GM23338 (cell line): ENCODE measurements at regions not wholly inside any gene's neighbourhood (a gene's known extent, or its start where the extent isn't known, plus 50 kb on each side); places are given as distances from the start of the nearest gene placed in this dataset.

ENCODE experiments used
- ATAC-seq: fragments of 200-7000 bp; cut with Tn5 transposase; 3 replicates; pipeline ENCODE4 v1.9.1; 2020
- DNase-seq: peaks from one replicate; pipeline ENCODE4 v3.0.0-alpha.2; 2015; ENCODE audit warnings: low spot score
- H2AFZ ChIP-seq: fragments of 200-600 bp; sonication (generic); 2 replicates; pipeline ENCODE4 v1.8.0; 2016; ENCODE audit warnings: antibody characterized with exemption, mild to moderate bottlenecking, moderate library complexity
- H3F3A ChIP-seq: fragments of 200-600 bp; sonication (generic); replicated peaks from 2 replicates; pipeline ENCODE4 v1.8.0; 2017; ENCODE audit warnings: antibody characterized with exemption, mixed run types, low read depth
- H3K27ac ChIP-seq: fragments of 200-600 bp; sonication (generic); 2 replicates; pipeline ENCODE4 v1.6.1; 2016; ENCODE audit warnings: low read depth
- H3K27me3 ChIP-seq: fragments of 200-600 bp; sonication (generic); 2 replicates; pipeline ENCODE4 v1.8.0; 2016; ENCODE audit warnings: mild to moderate bottlenecking, mixed run types, moderate library complexity; ENCODE audit not compliant: insufficient read depth
- H3K36me3 ChIP-seq: fragments of 200-600 bp; sonication (generic); 2 replicates; pipeline ENCODE4 v1.8.0; 2016; ENCODE audit warnings: mild to moderate bottlenecking; ENCODE audit not compliant: insufficient read depth
- H3K4me1 ChIP-seq: fragments of 200-600 bp; sonication (generic); 2 replicates; pipeline ENCODE4 v1.8.0; 2016; ENCODE audit warnings: mild to moderate bottlenecking, moderate library complexity; ENCODE audit not compliant: insufficient read depth
- H3K4me2 ChIP-seq: fragments of 200-600 bp; sonication (generic); 2 replicates; pipeline ENCODE4 v1.7.1; 2017; ENCODE audit warnings: mixed run types
- H3K4me3 ChIP-seq: fragments of 200-600 bp; sonication (generic); 2 replicates; pipeline ENCODE4 v1.6.1; 2016; ENCODE audit warnings: mixed run types
- H3K79me2 ChIP-seq: fragments of 200-600 bp; sonication (generic); replicated peaks from 2 replicates; pipeline ENCODE4 v1.8.0; 2017; ENCODE audit warnings: mild to moderate bottlenecking; ENCODE audit not compliant: insufficient read depth
- H3K9me2 ChIP-seq: fragments of 200-600 bp; sonication (generic); 2 replicates; pipeline ENCODE4 v1.8.0; 2017; ENCODE audit not compliant: insufficient read depth
- H4K20me1 ChIP-seq: fragments of 200-600 bp; sonication (generic); replicated peaks from 2 replicates; pipeline ENCODE4 v1.8.0; 2017; ENCODE audit warnings: mild to moderate bottlenecking; ENCODE audit not compliant: insufficient read depth
- H3K27ac Mint-ChIP-seq: 2 replicates; pipeline ENCODE4 v1.8.0; 2020; ENCODE audit warnings: inconsistent platforms, mild to moderate bottlenecking, moderate library complexity, mixed read lengths
- H3K27me3 Mint-ChIP-seq: 3 replicates; pipeline ENCODE4 v1.8.0; 2022; ENCODE audit warnings: low read depth, mild to moderate bottlenecking, moderate library complexity, mixed read lengths, inconsistent platforms; ENCODE audit not compliant: insufficient read depth, poor library complexity
- H3K36me3 Mint-ChIP-seq: 3 replicates; pipeline ENCODE4 v1.8.0; 2021; ENCODE audit warnings: low read depth, mild to moderate bottlenecking, inconsistent platforms, moderate library complexity, mixed read lengths
- H3K4me1 Mint-ChIP-seq: 3 replicates; pipeline ENCODE4 v1.8.0; 2020; ENCODE audit warnings: mild to moderate bottlenecking, inconsistent platforms, mixed read lengths
- H3K4me3 Mint-ChIP-seq: 3 replicates; pipeline ENCODE4 v1.8.0; 2021; ENCODE audit warnings: moderate library complexity, mild to moderate bottlenecking, inconsistent platforms, mixed read lengths
- H3K9me3 Mint-ChIP-seq: 3 replicates; pipeline ENCODE4 v1.8.0; 2020; ENCODE audit warnings: moderate library complexity, mild to moderate bottlenecking, inconsistent platforms, mixed read lengths
- CREB1 ChIP-seq: fragments of 250-450 bp; sonication (Bioruptor Pico); IDR thresholded peaks from 2 replicates; pipeline ENCODE4 v1.5.0; 2020; ENCODE audit warnings: low read depth, mild to moderate bottlenecking, moderate library complexity
- EZH2 ChIP-seq: fragments of 200-600 bp; sonication (generic); IDR thresholded peaks from one replicate; pipeline ENCODE4 v1.8.0; 2017; ENCODE audit warnings: antibody characterized with exemption, mild to moderate bottlenecking, low read depth; ENCODE audit not compliant: unreplicated experiment
- EZH2phosphoT487 ChIP-seq: fragments of 200-600 bp; sonication (generic); IDR thresholded peaks from one replicate; pipeline ENCODE4 v1.8.1; 2018; ENCODE audit warnings: antibody characterized with exemption; ENCODE audit not compliant: unreplicated experiment
- JUNB ChIP-seq: IDR thresholded peaks from one replicate; pipeline ENCODE4 v1.6.1; 2016; ENCODE audit warnings: antibody characterized with exemption; ENCODE audit not compliant: unreplicated experiment
- NANOG ChIP-seq: IDR thresholded peaks from 2 replicates; pipeline ENCODE4 v1.6.1; 2016; ENCODE audit warnings: antibody characterized with exemption, borderline replicate concordance
- POLR2AphosphoS5 ChIP-seq: IDR thresholded peaks from 2 replicates; pipeline ENCODE4 v1.6.1; 2016; ENCODE audit warnings: antibody characterized with exemption, low read depth
- STAT1 ChIP-seq: IDR thresholded peaks from one replicate; pipeline ENCODE4 v1.6.1; 2016; ENCODE audit warnings: antibody characterized with exemption; ENCODE audit not compliant: unreplicated experiment
- ZNF114 ChIP-seq: fragments of 250-450 bp; sonication (Bioruptor Pico); IDR thresholded peaks from 2 replicates; pipeline ENCODE4 v1.5.0; 2020; ENCODE audit warnings: mild to moderate bottlenecking, moderate library complexity
- ZNF331 ChIP-seq: fragments of 250-450 bp; sonication (Bioruptor Pico); IDR thresholded peaks from 2 replicates; pipeline ENCODE4 v1.5.0; 2020; ENCODE audit warnings: low read depth, mild to moderate bottlenecking, moderate library complexity
- TF ChIP-seq, protein P1 (sequence below): fragments of 250-450 bp; sonication (Bioruptor Pico); IDR thresholded peaks from 2 replicates; pipeline ENCODE4 v1.5.0; 2020; ENCODE audit warnings: mild to moderate bottlenecking, moderate library complexity
- TF ChIP-seq, protein P2 (sequence below): IDR thresholded peaks from 2 replicates; pipeline ENCODE4 v1.6.1; 2016; ENCODE audit warnings: antibody characterized with exemption
- TF ChIP-seq, protein P3 (sequence below), 2 experiments: fragments of 200-600 bp in 1 of 2; sonication (generic) in 1 of 2; conservative IDR thresholded peaks; 2 replicates each; pipeline versions ENCODE4 v1.5.1 to v1.6.1; 2016 to 2017; ENCODE audit warnings: antibody characterized with exemption in 2 of 2, low read depth in 2 of 2, mild to moderate bottlenecking in 2 of 2, moderate library complexity in 1 of 2
- TF ChIP-seq, protein P4 (sequence below): IDR thresholded peaks from one replicate; pipeline ENCODE4 v1.6.1; 2018; ENCODE audit warnings: antibody characterized with exemption; ENCODE audit not compliant: unreplicated experiment

DNA sequence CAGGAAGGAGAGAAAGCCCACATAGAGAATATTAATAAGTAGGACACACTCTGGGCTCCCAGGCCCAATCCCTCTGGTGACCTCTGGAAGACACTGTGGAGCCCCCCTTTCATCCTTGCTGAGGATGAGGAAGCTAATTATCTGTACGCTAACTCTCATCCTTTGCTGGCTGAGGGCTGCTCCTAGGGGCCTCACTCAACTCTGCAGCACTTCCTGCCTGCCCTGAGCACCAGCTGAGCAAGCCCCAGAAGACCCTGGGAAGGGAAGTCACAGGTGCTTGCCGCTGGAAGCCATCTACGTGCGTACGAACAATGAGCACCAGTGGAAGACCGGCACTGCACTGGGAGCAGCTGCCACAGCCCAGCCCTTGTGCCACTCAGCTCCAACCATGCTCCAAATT, 145.8 kb upstream of the CDH5 start:
- TF ChIP-seq STAT1, result no peak
- TF ChIP-seq, protein P1, sequence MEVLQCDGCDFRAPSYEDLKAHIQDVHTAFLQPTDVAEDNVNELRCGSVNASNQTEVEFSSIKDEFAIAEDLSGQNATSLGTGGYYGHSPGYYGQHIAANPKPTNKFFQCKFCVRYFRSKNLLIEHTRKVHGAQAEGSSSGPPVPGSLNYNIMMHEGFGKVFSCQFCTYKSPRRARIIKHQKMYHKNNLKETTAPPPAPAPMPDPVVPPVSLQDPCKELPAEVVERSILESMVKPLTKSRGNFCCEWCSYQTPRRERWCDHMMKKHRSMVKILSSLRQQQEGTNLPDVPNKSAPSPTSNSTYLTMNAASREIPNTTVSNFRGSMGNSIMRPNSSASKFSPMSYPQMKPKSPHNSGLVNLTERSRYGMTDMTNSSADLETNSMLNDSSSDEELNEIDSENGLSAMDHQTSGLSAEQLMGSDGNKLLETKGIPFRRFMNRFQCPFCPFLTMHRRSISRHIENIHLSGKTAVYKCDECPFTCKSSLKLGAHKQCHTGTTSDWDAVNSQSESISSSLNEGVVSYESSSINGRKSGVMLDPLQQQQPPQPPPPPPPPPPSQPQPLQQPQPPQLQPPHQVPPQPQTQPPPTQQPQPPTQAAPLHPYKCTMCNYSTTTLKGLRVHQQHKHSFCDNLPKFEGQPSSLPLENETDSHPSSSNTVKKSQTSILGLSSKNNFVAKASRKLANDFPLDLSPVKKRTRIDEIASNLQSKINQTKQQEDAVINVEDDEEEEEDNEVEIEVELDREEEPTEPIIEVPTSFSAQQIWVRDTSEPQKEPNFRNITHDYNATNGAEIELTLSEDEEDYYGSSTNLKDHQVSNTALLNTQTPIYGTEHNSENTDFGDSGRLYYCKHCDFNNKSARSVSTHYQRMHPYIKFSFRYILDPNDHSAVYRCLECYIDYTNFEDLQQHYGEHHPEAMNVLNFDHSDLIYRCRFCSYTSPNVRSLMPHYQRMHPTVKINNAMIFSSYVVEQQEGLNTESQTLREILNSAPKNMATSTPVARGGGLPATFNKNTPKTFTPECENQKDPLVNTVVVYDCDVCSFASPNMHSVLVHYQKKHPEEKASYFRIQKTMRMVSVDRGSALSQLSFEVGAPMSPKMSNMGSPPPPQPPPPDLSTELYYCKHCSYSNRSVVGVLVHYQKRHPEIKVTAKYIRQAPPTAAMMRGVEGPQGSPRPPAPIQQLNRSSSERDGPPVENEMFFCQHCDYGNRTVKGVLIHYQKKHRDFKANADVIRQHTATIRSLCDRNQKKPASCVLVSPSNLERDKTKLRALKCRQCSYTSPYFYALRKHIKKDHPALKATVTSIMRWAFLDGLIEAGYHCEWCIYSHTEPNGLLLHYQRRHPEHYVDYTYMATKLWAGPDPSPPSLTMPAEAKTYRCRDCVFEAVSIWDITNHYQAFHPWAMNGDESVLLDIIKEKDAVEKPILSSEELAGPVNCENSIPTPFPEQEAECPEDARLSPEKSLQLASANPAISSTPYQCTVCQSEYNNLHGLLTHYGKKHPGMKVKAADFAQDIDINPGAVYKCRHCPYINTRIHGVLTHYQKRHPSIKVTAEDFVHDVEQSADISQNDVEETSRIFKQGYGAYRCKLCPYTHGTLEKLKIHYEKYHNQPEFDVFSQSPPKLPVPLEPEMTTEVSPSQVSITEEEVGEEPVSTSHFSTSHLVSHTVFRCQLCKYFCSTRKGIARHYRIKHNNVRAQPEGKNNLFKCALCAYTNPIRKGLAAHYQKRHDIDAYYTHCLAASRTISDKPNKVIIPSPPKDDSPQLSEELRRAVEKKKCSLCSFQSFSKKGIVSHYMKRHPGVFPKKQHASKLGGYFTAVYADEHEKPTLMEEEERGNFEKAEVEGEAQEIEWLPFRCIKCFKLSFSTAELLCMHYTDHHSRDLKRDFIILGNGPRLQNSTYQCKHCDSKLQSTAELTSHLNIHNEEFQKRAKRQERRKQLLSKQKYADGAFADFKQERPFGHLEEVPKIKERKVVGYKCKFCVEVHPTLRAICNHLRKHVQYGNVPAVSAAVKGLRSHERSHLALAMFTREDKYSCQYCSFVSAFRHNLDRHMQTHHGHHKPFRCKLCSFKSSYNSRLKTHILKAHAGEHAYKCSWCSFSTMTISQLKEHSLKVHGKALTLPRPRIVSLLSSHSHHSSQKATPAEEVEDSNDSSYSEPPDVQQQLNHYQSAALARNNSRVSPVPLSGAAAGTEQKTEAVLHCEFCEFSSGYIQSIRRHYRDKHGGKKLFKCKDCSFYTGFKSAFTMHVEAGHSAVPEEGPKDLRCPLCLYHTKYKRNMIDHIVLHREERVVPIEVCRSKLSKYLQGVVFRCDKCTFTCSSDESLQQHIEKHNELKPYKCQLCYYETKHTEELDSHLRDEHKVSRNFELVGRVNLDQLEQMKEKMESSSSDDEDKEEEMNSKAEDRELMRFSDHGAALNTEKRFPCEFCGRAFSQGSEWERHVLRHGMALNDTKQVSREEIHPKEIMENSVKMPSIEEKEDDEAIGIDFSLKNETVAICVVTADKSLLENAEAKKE, result no peak
- TF ChIP-seq, protein P2, sequence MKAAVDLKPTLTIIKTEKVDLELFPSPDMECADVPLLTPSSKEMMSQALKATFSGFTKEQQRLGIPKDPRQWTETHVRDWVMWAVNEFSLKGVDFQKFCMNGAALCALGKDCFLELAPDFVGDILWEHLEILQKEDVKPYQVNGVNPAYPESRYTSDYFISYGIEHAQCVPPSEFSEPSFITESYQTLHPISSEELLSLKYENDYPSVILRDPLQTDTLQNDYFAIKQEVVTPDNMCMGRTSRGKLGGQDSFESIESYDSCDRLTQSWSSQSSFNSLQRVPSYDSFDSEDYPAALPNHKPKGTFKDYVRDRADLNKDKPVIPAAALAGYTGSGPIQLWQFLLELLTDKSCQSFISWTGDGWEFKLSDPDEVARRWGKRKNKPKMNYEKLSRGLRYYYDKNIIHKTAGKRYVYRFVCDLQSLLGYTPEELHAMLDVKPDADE, result no peak
- TF ChIP-seq, protein P3, sequence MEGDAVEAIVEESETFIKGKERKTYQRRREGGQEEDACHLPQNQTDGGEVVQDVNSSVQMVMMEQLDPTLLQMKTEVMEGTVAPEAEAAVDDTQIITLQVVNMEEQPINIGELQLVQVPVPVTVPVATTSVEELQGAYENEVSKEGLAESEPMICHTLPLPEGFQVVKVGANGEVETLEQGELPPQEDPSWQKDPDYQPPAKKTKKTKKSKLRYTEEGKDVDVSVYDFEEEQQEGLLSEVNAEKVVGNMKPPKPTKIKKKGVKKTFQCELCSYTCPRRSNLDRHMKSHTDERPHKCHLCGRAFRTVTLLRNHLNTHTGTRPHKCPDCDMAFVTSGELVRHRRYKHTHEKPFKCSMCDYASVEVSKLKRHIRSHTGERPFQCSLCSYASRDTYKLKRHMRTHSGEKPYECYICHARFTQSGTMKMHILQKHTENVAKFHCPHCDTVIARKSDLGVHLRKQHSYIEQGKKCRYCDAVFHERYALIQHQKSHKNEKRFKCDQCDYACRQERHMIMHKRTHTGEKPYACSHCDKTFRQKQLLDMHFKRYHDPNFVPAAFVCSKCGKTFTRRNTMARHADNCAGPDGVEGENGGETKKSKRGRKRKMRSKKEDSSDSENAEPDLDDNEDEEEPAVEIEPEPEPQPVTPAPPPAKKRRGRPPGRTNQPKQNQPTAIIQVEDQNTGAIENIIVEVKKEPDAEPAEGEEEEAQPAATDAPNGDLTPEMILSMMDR (conservative IDR thresholded peaks at IDR 0.05; ENCODE audit: low read depth in 2 of 2), result no peak
- TF ChIP-seq, protein P4, sequence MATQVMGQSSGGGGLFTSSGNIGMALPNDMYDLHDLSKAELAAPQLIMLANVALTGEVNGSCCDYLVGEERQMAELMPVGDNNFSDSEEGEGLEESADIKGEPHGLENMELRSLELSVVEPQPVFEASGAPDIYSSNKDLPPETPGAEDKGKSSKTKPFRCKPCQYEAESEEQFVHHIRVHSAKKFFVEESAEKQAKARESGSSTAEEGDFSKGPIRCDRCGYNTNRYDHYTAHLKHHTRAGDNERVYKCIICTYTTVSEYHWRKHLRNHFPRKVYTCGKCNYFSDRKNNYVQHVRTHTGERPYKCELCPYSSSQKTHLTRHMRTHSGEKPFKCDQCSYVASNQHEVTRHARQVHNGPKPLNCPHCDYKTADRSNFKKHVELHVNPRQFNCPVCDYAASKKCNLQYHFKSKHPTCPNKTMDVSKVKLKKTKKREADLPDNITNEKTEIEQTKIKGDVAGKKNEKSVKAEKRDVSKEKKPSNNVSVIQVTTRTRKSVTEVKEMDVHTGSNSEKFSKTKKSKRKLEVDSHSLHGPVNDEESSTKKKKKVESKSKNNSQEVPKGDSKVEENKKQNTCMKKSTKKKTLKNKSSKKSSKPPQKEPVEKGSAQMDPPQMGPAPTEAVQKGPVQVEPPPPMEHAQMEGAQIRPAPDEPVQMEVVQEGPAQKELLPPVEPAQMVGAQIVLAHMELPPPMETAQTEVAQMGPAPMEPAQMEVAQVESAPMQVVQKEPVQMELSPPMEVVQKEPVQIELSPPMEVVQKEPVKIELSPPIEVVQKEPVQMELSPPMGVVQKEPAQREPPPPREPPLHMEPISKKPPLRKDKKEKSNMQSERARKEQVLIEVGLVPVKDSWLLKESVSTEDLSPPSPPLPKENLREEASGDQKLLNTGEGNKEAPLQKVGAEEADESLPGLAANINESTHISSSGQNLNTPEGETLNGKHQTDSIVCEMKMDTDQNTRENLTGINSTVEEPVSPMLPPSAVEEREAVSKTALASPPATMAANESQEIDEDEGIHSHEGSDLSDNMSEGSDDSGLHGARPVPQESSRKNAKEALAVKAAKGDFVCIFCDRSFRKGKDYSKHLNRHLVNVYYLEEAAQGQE, result no peak
- no peak for TF ChIP-seq CREB1
- no peak for TF ChIP-seq EZH2phosphoT487
- TF ChIP-seq POLR2AphosphoS5, result no peak
- TF ChIP-seq EZH2, result no peak
- TF ChIP-seq JUNB, result no peak
- no peak for TF ChIP-seq ZNF114 (CRISPR knock-in tag)
- TF ChIP-seq NANOG, result no peak
- no peak for TF ChIP-seq ZNF331
- H3K4me1 ChIP-seq, result no peaks in the 10 kb centered on the region
- H2AFZ ChIP-seq, result no peak overlapping the region
- no peaks in the 10 kb centered on the region for H3K9me2 ChIP-seq
- H3K36me3 Mint-ChIP-seq, result no peaks in the 10 kb centered on the region
- no peak overlapping the region for H3K4me3 Mint-ChIP-seq
- no peaks in the 10 kb centered on the region for H3K27me3 ChIP-seq
- H3K27ac ChIP-seq, result no peak overlapping the region
- H3K27ac Mint-ChIP-seq, result no peak overlapping the region
- DNase-seq (no peak), ATAC-seq (no peak)
- H3K27me3 Mint-ChIP-seq, result peaks cover 2% of the 10 kb centered on the region
- H3K4me3 ChIP-seq, result no peak overlapping the region
- H4K20me1 ChIP-seq, result no peaks in the 10 kb centered on the region
- H3K4me2 ChIP-seq, result no peak overlapping the region
- no peaks in the 10 kb centered on the region for H3F3A ChIP-seq
- H3K79me2 ChIP-seq, result no peaks in the 10 kb centered on the region
- H3K9me3 Mint-ChIP-seq, result no peaks in the 10 kb centered on the region
- H3K36me3 ChIP-seq, result no peaks in the 10 kb centered on the region
- no peaks in the 10 kb centered on the region for H3K4me1 Mint-ChIP-seq
